ENCODE measurements at regions not wholly inside any gene's neighbourhood (a gene's known extent, or its start where the extent isn't known, plus 50 kb on each side); places are given as distances from the start of the nearest gene placed in this dataset.

GRCh38 chr4:126916049-126916625 is 716.6 kb upstream of the INTU start:
- no peak for FAIRE-seq
- Histone ChIP-seq H3K79me2 (ENCODE audit: control insufficient read depth, insufficient read depth, low read length) (no peaks in the 10 kb centered on the region), H4K20me1 (replicated peaks; ENCODE audit: control insufficient read depth, extremely low read depth, insufficient read depth, low read length) (no peaks in the 10 kb centered on the region), H3K4me2 (ENCODE audit: insufficient read depth, low read length) (no peak overlapping the region), H3K27me3 (ENCODE audit: control insufficient read depth in 2 of 2, insufficient read depth in 2 of 2, low read length in 2 of 2) (no peaks in the 10 kb centered on the region), H3K9ac (replicated peaks; ENCODE audit: extremely low read depth, insufficient read depth, low read length) (no peak overlapping the region), H3K9me3 (replicated peaks; ENCODE audit: control insufficient read depth, insufficient read depth, low read length) (no peaks in the 10 kb centered on the region), H3K36me3 (ENCODE audit: control insufficient read depth in 2 of 2, extremely low read depth in 1 of 2, insufficient read depth in 2 of 2, low read length in 2 of 2) (no peaks in the 10 kb centered on the region), H2AFZ (ENCODE audit: low read depth, low read length) (no peak overlapping the region), H3K4me3 (replicated peaks in 1 of 3; ENCODE audit: insufficient read depth in 1 of 3, low read depth in 1 of 3, low read length in 3 of 3) (no peak overlapping the region), H3K9me1 (replicated peaks; ENCODE audit: control insufficient read depth, extremely low read depth, insufficient read depth, low read length) (no peaks in the 10 kb centered on the region), H3K4me1 (ENCODE audit: control insufficient read depth, extremely low read depth, insufficient read depth, low read length) (no peaks in the 10 kb centered on the region), H3K27ac (ENCODE audit: insufficient read depth, low read depth, low read length) (no peak overlapping the region)
- CTCF ChIA-PET: no interaction called here
- POLR2A ChIA-PET: no interaction called here
- intact Hi-C loops (cut with micrococcal nuclease) (no loop called here), dilution Hi-C loops (cut with MboI; ENCODE audit: extremely low pct_ligation_motif_present, low sequenced_read_pairs) (no loop called here)
- no peak for TF ChIP-seq MAX (IDR thresholded peaks at IDR 0.05; ENCODE audit: insufficient read depth, insufficient read length)
- no peak for TF ChIP-seq EZH2 (IDR thresholded peaks at IDR 0.05; ENCODE audit: borderline replicate concordance, low read depth, low read length, severe bottlenecking)
- no peak for DNase-seq (ENCODE audit: low read depth, low spot score)
- BruUV-seq (replicated peaks): no TSS peak

GRCh38 chr4:126916626-126917140 is 716.1 kb upstream of the INTU start:
- POLR2A ChIA-PET: no interaction called here
- no peak overlapping the region for H3K9ac ChIP-seq (replicated peaks; ENCODE audit: extremely low read depth, insufficient read depth, low read length)

More at GRCh38 chr4:126916626-126917140, 716.1 kb upstream of the INTU start:
- no peak for DNase-seq (ENCODE audit: low read depth, low spot score)
- no peak for FAIRE-seq
- no peaks in the 10 kb centered on the region for H3K4me1 ChIP-seq (ENCODE audit: control insufficient read depth, extremely low read depth, insufficient read depth, low read length)
- no peak overlapping the region for H3K4me2 ChIP-seq (ENCODE audit: insufficient read depth, low read length)
- no peaks in the 10 kb centered on the region for H3K36me3 ChIP-seq (ENCODE audit: control insufficient read depth in 2 of 2, extremely low read depth in 1 of 2, insufficient read depth in 2 of 2, low read length in 2 of 2)
- CTCF ChIA-PET: no interaction called here
- no peak overlapping the region for H3K27ac ChIP-seq (ENCODE audit: insufficient read depth, low read depth, low read length)
- no peaks in the 10 kb centered on the region for H3K27me3 ChIP-seq (ENCODE audit: control insufficient read depth in 2 of 2, insufficient read depth in 2 of 2, low read length in 2 of 2)
- no peak overlapping the region for H2AFZ ChIP-seq (ENCODE audit: low read depth, low read length)
- H3K9me3 ChIP-seq (replicated peaks; ENCODE audit: control insufficient read depth, insufficient read depth, low read length): no peaks in the 10 kb centered on the region
- no peaks in the 10 kb centered on the region for H3K9me1 ChIP-seq (replicated peaks; ENCODE audit: control insufficient read depth, extremely low read depth, insufficient read depth, low read length)
- intact Hi-C loops (cut with micrococcal nuclease) (no loop called here), dilution Hi-C loops (cut with MboI; ENCODE audit: extremely low pct_ligation_motif_present, low sequenced_read_pairs) (no loop called here)
- no peaks in the 10 kb centered on the region for H3K79me2 ChIP-seq (ENCODE audit: control insufficient read depth, insufficient read depth, low read length)
- no peak for TF ChIP-seq EZH2 (IDR thresholded peaks at IDR 0.05; ENCODE audit: borderline replicate concordance, low read depth, low read length, severe bottlenecking)
- no peak for TF ChIP-seq MYC (IDR thresholded peaks at IDR 0.05; ENCODE audit: low read depth, low read length)
- no peak for TF ChIP-seq CTCF (IDR thresholded peaks at IDR 0.05; ENCODE audit: extremely low read depth in 1 of 2, insufficient read depth in 1 of 2, low read depth in 1 of 2, low read length in 2 of 2)
- no peak for TF ChIP-seq POLR2AphosphoS5 (IDR thresholded peaks at IDR 0.05; ENCODE audit: insufficient read depth, low read depth, low read length)
- no peak for TF ChIP-seq FOS (IDR thresholded peaks at IDR 0.05; ENCODE audit: borderline replicate concordance, insufficient read depth, low read length)
- TF ChIP-seq MAX (IDR thresholded peaks at IDR 0.05; ENCODE audit: insufficient read depth, insufficient read length): no peak
- TF ChIP-seq GATA2 (IDR thresholded peaks at IDR 0.05; ENCODE audit: insufficient read depth, insufficient read length, low read depth, low read length): no peak
- TF ChIP-seq POLR2A (IDR thresholded peaks at IDR 0.05; ENCODE audit: low read depth, low read length): no peak
- no peaks in the 10 kb centered on the region for H4K20me1 ChIP-seq (replicated peaks; ENCODE audit: control insufficient read depth, extremely low read depth, insufficient read depth, low read length)
- BruUV-seq (replicated peaks): no TSS peak
- no peak overlapping the region for H3K4me3 ChIP-seq (replicated peaks in 1 of 3; ENCODE audit: insufficient read depth in 1 of 3, low read depth in 1 of 3, low read length in 3 of 3)
